Heart right ventricle (tissue), 16 donors: ENCODE measurements at regions not wholly inside any gene's neighbourhood (a gene's known extent, or its start where the extent isn't known, plus 50 kb on each side); places are given as distances from the start of the nearest gene placed in this dataset.

Experiments used
- ATAC-seq, 8 donors: fragments of 200-7000 bp; cut with Tn5 transposase; one replicate each; pipeline ENCODE4 v1.9.1; 2020; ENCODE audit warnings: mild to moderate bottlenecking in 8 of 8, moderate library complexity in 8 of 8, moderate number of reproducible peaks in 1 of 8
- DNase-seq, 2 donors: peaks; one replicate each; pipeline ENCODE4 v3.0.0-alpha.2; 2020
- H3K27ac ChIP-seq, 10 donors: fragments of 200-600 bp; sonication (generic) in 2 of 10; one replicate each; pipeline versions ENCODE4 v1.5.0 to v1.8.0; 2020 to 2022; ENCODE audit warnings: mild to moderate bottlenecking in 3 of 10
- H3K27me3 ChIP-seq, 7 donors: fragments of 200-600 bp; one replicate each; pipeline ENCODE4 v1.8.0; 2021 to 2022; ENCODE audit warnings: mild to moderate bottlenecking in 2 of 7
- H3K36me3 ChIP-seq, 9 donors: fragments of 200-600 bp; sonication (generic) in 1 of 9; one replicate each; pipeline versions ENCODE4 v1.5.0 to v1.8.0; 2020 to 2022; ENCODE audit warnings: mild to moderate bottlenecking in 2 of 9
- H3K4me1 ChIP-seq, 9 donors: fragments of 200-600 bp; sonication (generic) in 1 of 9; one replicate each; pipeline versions ENCODE4 v1.5.0 to v1.8.0; 2020 to 2022; ENCODE audit warnings: mild to moderate bottlenecking in 4 of 9
- H3K4me3 ChIP-seq, 10 donors: fragments of 200-600 bp; sonication (generic) in 2 of 10; one replicate each; pipeline versions ENCODE4 v1.5.0 to v1.8.0; 2020 to 2022; ENCODE audit warnings: mild to moderate bottlenecking in 7 of 10, moderate library complexity in 2 of 10
- H3K9me3 ChIP-seq, 11 donors: fragments of 200-600 bp in 10 of 11; sonication (generic) in 2 of 11; one replicate each; pipeline versions ENCODE4 v1.5.0 to v1.8.0; 2013 to 2022; ENCODE audit warnings: mild to moderate bottlenecking in 2 of 11, control low read depth in 1 of 11, moderate library complexity in 1 of 11
- WGBS, 2 donors: extraction: QIAGEN DNeasy Blood & Tissue Kit; methylation state at CpG; one replicate each; pipeline ENCODE4 v1.1.7; 2013; ENCODE audit warnings: inconsistent platforms in 1 of 2; 5-methylcytosine and 5-hydroxymethylcytosine counted together
- intact Hi-C, 10 donors: fragments of 100-400 bp; cut with DNase I; formaldehyde crosslinking; loops; one replicate each; pipeline versions ENCODE4 v1.11.1 to v1.14.2; 2022
- TF ChIP-seq, protein P1 (sequence below), 9 donors: fragments of 200-600 bp; sonication (generic) in 2 of 9; IDR thresholded peaks; one replicate each; pipeline versions ENCODE4 v1.5.0 to v1.8.0; 2021 to 2022; ENCODE audit warnings: antibody characterized with exemption in 9 of 9, mild to moderate bottlenecking in 5 of 9, moderate library complexity in 1 of 9
- donor health status: Arrhythmogenic right ventricular cardiomyopathy.
- donor health status: ischemic (EF 13 %, LVEDD 7.1; RV severe dilation, severe dysfunction).
- donor health status: healthy with polysubstance abuse.
- donor health status: DM: no; HTN: yes; CAD: no.
- donor health status: DM: no; HTN: no; CAD: no.
- donor health status: ischemic (EF 25% LVEDD 6.9; RV normal size, moderate dysfunction).
- donor health status: ischemic (EF 25% LVEDD 5.7; RV mildly dilated, moderate dysfunction).
- donor health status: healthy.
- donor health status: DM: yes; HTN: yes; CAD: no.
- donor health status: Ischemic cardiomyopathy.
- donor health status: ischemic (EF 35%, LVEDD 5.7; RV mildly dilated, moderate dysfunction).
- donor health status: nonischemic (EF 11% LVEDD 7.7; RV severe dilation, severe dysfunction).
- donor health status: DM: yes; HTN: yes; CAD: no.
- donor health status: PGD.
- donor health status: ischemic (EF 29% LVEDD 5.4; RV normal size, mild dysfunction).
- donor health status: nonischemic (EF 23%, LVEDD 6.1; RV moderate dilation, normal function).

GRCh38 chr6:65819152-65819551 is 112.1 kb upstream of the EYS start:
- Histone ChIP-seq H3K27me3 (no peaks in the 10 kb centered on the region), H3K4me3 (no peak overlapping the region), H3K27ac (no peak overlapping the region), H3K36me3 (no peaks in the 10 kb centered on the region), H3K4me1 (no peaks in the 10 kb centered on the region), H3K9me3 (peaks cover 0 to 8% (median 0%) of the 10 kb centered on the region in 11 donors)
- DNase-seq (no peak), ATAC-seq (no peak)
- WGBS, 2 donors, result 93 to 97% methylated on average over 2 of the region's 2 CpGs
- TF ChIP-seq, protein P1, sequence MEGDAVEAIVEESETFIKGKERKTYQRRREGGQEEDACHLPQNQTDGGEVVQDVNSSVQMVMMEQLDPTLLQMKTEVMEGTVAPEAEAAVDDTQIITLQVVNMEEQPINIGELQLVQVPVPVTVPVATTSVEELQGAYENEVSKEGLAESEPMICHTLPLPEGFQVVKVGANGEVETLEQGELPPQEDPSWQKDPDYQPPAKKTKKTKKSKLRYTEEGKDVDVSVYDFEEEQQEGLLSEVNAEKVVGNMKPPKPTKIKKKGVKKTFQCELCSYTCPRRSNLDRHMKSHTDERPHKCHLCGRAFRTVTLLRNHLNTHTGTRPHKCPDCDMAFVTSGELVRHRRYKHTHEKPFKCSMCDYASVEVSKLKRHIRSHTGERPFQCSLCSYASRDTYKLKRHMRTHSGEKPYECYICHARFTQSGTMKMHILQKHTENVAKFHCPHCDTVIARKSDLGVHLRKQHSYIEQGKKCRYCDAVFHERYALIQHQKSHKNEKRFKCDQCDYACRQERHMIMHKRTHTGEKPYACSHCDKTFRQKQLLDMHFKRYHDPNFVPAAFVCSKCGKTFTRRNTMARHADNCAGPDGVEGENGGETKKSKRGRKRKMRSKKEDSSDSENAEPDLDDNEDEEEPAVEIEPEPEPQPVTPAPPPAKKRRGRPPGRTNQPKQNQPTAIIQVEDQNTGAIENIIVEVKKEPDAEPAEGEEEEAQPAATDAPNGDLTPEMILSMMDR (IDR thresholded peaks at IDR 0.05), result no peak
- intact Hi-C loops, result no loop called here

DNA sequence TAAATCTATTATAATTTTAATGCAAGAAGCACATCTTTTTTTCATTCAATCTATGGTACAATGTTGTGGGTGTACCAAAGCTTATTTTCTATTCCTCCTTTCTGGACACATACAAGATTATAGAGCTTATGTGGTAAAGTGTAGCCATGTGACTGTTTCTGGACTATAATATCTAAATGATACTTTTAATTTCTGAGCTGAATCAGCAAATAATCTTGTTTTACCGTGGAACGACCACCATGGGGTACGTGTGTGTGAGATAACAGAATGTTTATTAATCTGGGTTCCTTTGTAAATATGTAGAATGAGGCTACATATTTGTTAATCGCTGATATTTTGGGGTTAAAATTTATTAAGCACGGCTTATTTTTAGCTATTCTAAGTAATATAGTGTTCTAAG is 111.5 kb upstream of the EYS start:
- no peaks in the 10 kb centered on the region for H3K36me3 ChIP-seq
- WGBS, 2 donors, result 84 to 86% methylated on average over 5 of the region's 5 CpGs
- ATAC-seq, result no peak
- no peak overlapping the region for H3K4me3 ChIP-seq
- TF ChIP-seq, protein P1 (IDR thresholded peaks at IDR 0.05), result no peak
- intact Hi-C loops, result no loop called here
- H3K27me3 ChIP-seq, result no peaks in the 10 kb centered on the region
- no peaks in the 10 kb centered on the region for H3K4me1 ChIP-seq
- no peak for DNase-seq
- peaks cover 0 to 8% (median 0%) of the 10 kb centered on the region in 11 donors for H3K9me3 ChIP-seq
- H3K27ac ChIP-seq, result no peak overlapping the region

DNA sequence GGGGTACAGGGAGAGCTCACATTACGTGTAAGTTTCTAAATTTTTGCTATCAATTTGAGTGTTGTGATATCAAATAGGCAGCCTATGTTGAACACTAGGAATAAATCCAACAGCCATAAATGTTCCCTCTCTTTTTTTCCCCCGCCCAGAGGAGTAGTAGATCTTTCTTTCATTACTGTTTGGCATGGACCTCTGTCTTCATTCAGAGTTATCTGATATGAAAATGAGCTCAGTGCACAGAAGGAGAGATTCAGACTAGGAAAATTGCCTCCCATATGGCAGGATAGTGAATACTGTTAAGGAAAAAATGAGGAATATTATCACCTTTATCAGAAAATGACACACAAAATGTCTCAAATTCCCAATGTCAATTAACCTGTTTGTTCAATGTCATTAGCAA is 110.0 kb upstream of the EYS start:
- peaks cover 0 to 8% (median 0%) of the 10 kb centered on the region in 11 donors for H3K9me3 ChIP-seq
- ATAC-seq (no peak), DNase-seq (no peak)
- TF ChIP-seq, protein P1 (IDR thresholded peaks at IDR 0.05), result no peak
- WGBS, 2 donors, result 64 to 66% methylated on average over 2 of the region's 2 CpGs
- H3K36me3 ChIP-seq, result no peaks in the 10 kb centered on the region
- H3K4me3 ChIP-seq, result no peak overlapping the region
- H3K4me1 ChIP-seq, result no peaks in the 10 kb centered on the region
- no peaks in the 10 kb centered on the region for H3K27me3 ChIP-seq
- intact Hi-C loops, result no loop called here
- no peak overlapping the region for H3K27ac ChIP-seq

- Histone ChIP-seq H3K9me3 (peaks cover 0 to 5% (median 0%) of the 10 kb centered on the region in 11 donors), H3K27ac (no peak overlapping the region), H3K4me3 (no peak overlapping the region), H3K27me3 (no peaks in the 10 kb centered on the region), H3K4me1 (no peaks in the 10 kb centered on the region), H3K36me3 (no peaks in the 10 kb centered on the region)
- WGBS, 2 donors, result 92 to 93% methylated on average over 3 of the region's 3 CpGs
- TF ChIP-seq, protein P1 (IDR thresholded peaks at IDR 0.05), result no peak
- DNase-seq (no peak), ATAC-seq (no peak)
- intact Hi-C loops, result no loop called here
These were observed 107.0 kb upstream of the EYS start for GRCh38 chr6:65814071-65814470.

DNA sequence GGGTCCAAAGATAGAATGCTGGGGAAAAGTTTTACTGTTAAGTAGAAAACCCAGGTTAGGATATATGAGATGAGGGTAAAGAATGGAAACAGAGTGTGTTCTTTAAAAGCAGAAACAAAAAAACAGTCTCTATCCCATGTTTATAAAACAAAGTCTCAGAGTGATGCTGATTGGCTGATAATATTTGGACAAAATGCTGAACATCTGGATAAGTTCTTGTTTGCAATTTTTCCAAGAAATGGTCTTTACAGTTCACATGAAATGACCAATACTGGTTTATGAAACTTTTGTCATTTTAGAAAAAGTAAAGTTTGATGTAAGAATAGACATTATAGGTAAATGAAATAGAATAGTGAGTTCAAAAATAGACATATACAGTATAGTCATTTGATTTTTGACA is 96.2 kb upstream of the EYS start:
- H3K27ac ChIP-seq, result no peak overlapping the region
- H3K4me3 ChIP-seq, result no peak overlapping the region
- H3K36me3 ChIP-seq, result no peaks in the 10 kb centered on the region
- no peaks in the 10 kb centered on the region for H3K4me1 ChIP-seq
- ATAC-seq (no peak), DNase-seq (no peak)
- TF ChIP-seq, protein P1 (IDR thresholded peaks at IDR 0.05), result no peak
- no peaks in the 10 kb centered on the region for H3K27me3 ChIP-seq
- no peaks in the 10 kb centered on the region for H3K9me3 ChIP-seq
- intact Hi-C loops, result no loop called here
